PFSK-1 (cell line): ENCODE measurements at regions not wholly inside any gene's neighbourhood (a gene's known extent, or its start where the extent isn't known, plus 50 kb on each side); places are given as distances from the start of the nearest gene placed in this dataset.

ENCODE experiments used
- FOXP2 ChIP-seq: optimal IDR thresholded peaks from 2 replicates; pipeline ENCODE3; 2011; ENCODE audit warnings: borderline replicate concordance, control low read depth, inconsistent platforms; ENCODE audit not compliant: insufficient read depth; ENCODE audit errors: extremely low read length, extremely low read depth
- POLR2AphosphoS5 ChIP-seq: IDR thresholded peaks from 2 replicates; pipeline ENCODE4 v1.6.1; 2012; ENCODE audit warnings: low read depth, mild to moderate bottlenecking, control low read depth, low read length, moderate library complexity
- REST ChIP-seq, 2 experiments: IDR thresholded peaks; 2 replicates each; pipeline versions ENCODE4 v1.6.1 to v1.8.0; 2011 to 2012; ENCODE audit warnings: low read depth in 2 of 2, low read length in 2 of 2, control low read depth in 1 of 2, inconsistent platforms in 1 of 2, mild to moderate bottlenecking in 1 of 2, moderate library complexity in 1 of 2; ENCODE audit not compliant: insufficient read depth in 1 of 2
- SIN3A ChIP-seq: IDR thresholded peaks from 2 replicates; pipeline ENCODE4 v1.6.1; 2012; ENCODE audit warnings: mild to moderate bottlenecking, low read length, moderate library complexity, borderline replicate concordance; ENCODE audit not compliant: insufficient read depth
- TAF1 ChIP-seq: IDR thresholded peaks from 2 replicates; pipeline ENCODE4 v1.6.1; 2012; ENCODE audit warnings: low read length, control low read depth, borderline replicate concordance; ENCODE audit not compliant: insufficient read depth

- TF ChIP-seq TAF1 (no peak), FOXP2 (no peak), SIN3A (no peak)
Observed at GRCh38 chr12:89988188-89988915, 279.7 kb upstream of the ATP2B1 start.

GRCh38 chr12:89985935-89986334, 277.3 kb upstream of the ATP2B1 start:
- TF ChIP-seq REST (IDR thresholded peaks at IDR 0.05; ENCODE audit: insufficient read depth in 1 of 2, low read depth in 2 of 2, low read length in 2 of 2) (no peak), TAF1 (no peak), FOXP2 (no peak), POLR2AphosphoS5 (no peak), SIN3A (no peak)

GRCh38 chr12:89984846-89985245, 276.2 kb upstream of the ATP2B1 start:
- TF ChIP-seq FOXP2 (no peak), TAF1 (no peak), REST (IDR thresholded peaks at IDR 0.05; ENCODE audit: insufficient read depth in 1 of 2, low read depth in 2 of 2, low read length in 2 of 2) (no peak), SIN3A (no peak), POLR2AphosphoS5 (no peak)

GRCh38 chr12:89983622-89984021, 275.0 kb upstream of the ATP2B1 start:
- TF ChIP-seq REST (IDR thresholded peaks at IDR 0.05; ENCODE audit: insufficient read depth in 1 of 2, low read depth in 2 of 2, low read length in 2 of 2) = no peak
- TF ChIP-seq POLR2AphosphoS5 = no peak
- TF ChIP-seq FOXP2 = no peak
- no peak for TF ChIP-seq TAF1
- TF ChIP-seq SIN3A = no peak

- TF ChIP-seq FOXP2 (peak; percentile 28), POLR2AphosphoS5 (no peak)
Observed at GRCh38 chr12:89980236-89980635, 271.6 kb upstream of the ATP2B1 start.

- no peak for TF ChIP-seq SIN3A
- TF ChIP-seq TAF1 = no peak
- no peak for TF ChIP-seq POLR2AphosphoS5
- TF ChIP-seq REST (IDR thresholded peaks at IDR 0.05; ENCODE audit: insufficient read depth in 1 of 2, low read depth in 2 of 2, low read length in 2 of 2) = no peak
- TF ChIP-seq FOXP2 = no peak
Observed at GRCh38 chr12:89977405-89978085, 268.9 kb upstream of the ATP2B1 start.
